ENCODE measurements at regions not wholly inside any gene's neighbourhood (a gene's known extent, or its start where the extent isn't known, plus 50 kb on each side); places are given as distances from the start of the nearest gene placed in this dataset.

DNA sequence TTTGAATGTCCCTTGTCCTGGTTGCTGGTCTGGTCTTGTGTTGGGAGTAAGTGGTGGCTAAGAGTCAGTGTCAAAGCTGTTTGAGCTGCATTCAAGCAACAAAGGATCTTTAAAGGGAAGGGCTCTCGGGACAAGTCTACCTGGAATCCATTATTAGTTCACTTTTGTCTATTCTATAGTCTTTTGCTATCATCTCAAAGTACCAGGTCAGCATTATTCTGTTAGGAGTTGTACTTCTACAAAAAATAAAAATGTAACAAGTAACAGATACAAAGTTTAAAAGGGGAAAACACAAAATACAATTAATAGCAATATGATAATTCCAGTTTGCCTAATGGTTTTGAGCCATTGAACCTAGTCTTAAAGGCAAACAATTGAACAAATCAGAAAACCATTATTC, 317.9 kb downstream of the ZNF516 start:
- no peak overlapping the region for H3K4me3 ChIP-seq (replicated peaks; ENCODE audit: insufficient read depth, low read length)
- TF ChIP-seq CTCF (IDR thresholded peaks at IDR 0.05; ENCODE audit: insufficient read depth, low read length) (no peak), POLR2AphosphoS5 (IDR thresholded peaks at IDR 0.05; ENCODE audit: low read depth) (no peak), GABPA (IDR thresholded peaks at IDR 0.05; ENCODE audit: low read depth) (no peak), SPI1 (IDR thresholded peaks at IDR 0.05; ENCODE audit: borderline replicate concordance, low read depth) (no peak)
- TF ChIP-seq, protein P1, sequence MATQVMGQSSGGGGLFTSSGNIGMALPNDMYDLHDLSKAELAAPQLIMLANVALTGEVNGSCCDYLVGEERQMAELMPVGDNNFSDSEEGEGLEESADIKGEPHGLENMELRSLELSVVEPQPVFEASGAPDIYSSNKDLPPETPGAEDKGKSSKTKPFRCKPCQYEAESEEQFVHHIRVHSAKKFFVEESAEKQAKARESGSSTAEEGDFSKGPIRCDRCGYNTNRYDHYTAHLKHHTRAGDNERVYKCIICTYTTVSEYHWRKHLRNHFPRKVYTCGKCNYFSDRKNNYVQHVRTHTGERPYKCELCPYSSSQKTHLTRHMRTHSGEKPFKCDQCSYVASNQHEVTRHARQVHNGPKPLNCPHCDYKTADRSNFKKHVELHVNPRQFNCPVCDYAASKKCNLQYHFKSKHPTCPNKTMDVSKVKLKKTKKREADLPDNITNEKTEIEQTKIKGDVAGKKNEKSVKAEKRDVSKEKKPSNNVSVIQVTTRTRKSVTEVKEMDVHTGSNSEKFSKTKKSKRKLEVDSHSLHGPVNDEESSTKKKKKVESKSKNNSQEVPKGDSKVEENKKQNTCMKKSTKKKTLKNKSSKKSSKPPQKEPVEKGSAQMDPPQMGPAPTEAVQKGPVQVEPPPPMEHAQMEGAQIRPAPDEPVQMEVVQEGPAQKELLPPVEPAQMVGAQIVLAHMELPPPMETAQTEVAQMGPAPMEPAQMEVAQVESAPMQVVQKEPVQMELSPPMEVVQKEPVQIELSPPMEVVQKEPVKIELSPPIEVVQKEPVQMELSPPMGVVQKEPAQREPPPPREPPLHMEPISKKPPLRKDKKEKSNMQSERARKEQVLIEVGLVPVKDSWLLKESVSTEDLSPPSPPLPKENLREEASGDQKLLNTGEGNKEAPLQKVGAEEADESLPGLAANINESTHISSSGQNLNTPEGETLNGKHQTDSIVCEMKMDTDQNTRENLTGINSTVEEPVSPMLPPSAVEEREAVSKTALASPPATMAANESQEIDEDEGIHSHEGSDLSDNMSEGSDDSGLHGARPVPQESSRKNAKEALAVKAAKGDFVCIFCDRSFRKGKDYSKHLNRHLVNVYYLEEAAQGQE (IDR thresholded peaks at IDR 0.05; ENCODE audit: insufficient replicate concordance, low read depth), result no peak
- no peaks in the 10 kb centered on the region for H3K27me3 ChIP-seq (ENCODE audit: insufficient read depth, poor library complexity, severe bottlenecking)

DNA sequence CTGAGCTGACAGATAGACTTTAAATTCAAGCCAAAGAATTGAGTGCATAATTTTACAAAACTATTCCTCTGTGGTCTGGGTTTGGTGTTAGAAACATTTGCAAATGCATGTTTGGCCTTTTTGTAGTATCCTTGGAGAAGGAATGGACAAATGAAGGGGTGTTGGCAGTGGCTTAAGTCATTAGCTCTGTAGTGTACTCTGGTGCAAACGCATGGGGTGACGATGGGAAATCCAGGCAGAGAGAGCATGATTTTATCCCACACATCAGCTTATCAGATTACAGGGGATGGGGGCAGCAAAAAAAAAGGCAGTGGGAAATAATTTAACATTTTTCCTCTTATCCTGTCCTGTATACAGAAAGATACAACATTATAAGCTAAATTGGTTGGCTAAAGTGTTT, 320.6 kb downstream of the ZNF516 start:
- no peak for TF ChIP-seq POLR2AphosphoS5 (IDR thresholded peaks at IDR 0.05; ENCODE audit: low read depth)
- TF ChIP-seq CTCF (IDR thresholded peaks at IDR 0.05; ENCODE audit: insufficient read depth, low read length), result no peak
- TF ChIP-seq SPI1 (IDR thresholded peaks at IDR 0.05; ENCODE audit: borderline replicate concordance, low read depth), result no peak
- no peak for TF ChIP-seq GABPA (IDR thresholded peaks at IDR 0.05; ENCODE audit: low read depth)
- TF ChIP-seq, protein P1 (IDR thresholded peaks at IDR 0.05; ENCODE audit: insufficient replicate concordance, low read depth), result no peak

More for the DNA sequence above, 317.9 kb downstream of the ZNF516 start:
- no peak for DNase-seq (ENCODE audit: low read depth in 1 of 2, low spot score in 1 of 2)
- H3K27ac ChIP-seq (replicated peaks), result no peak overlapping the region

GRCh38 chr18:76169733-76170132, 325.3 kb downstream of the ZNF516 start:
- TF ChIP-seq, protein P1 (IDR thresholded peaks at IDR 0.05; ENCODE audit: insufficient replicate concordance, low read depth), result no peak
- peak; percentile 62 for TF ChIP-seq SPI1 (IDR thresholded peaks at IDR 0.05; ENCODE audit: borderline replicate concordance, low read depth)
- DNase-seq (ENCODE audit: low read depth in 1 of 2, low spot score in 1 of 2), result peak in 1 of 2 experiments; percentile 20
- Histone ChIP-seq H3K27ac (replicated peaks) (no peak overlapping the region), H3K4me3 (replicated peaks; ENCODE audit: insufficient read depth, low read length) (no peak overlapping the region), H3K27me3 (ENCODE audit: insufficient read depth, poor library complexity, severe bottlenecking) (peaks cover 10% of the 10 kb centered on the region)

More for the DNA sequence above, 320.6 kb downstream of the ZNF516 start:
- H3K27me3 ChIP-seq (ENCODE audit: insufficient read depth, poor library complexity, severe bottlenecking), result peaks cover 8% of the 10 kb centered on the region
- no peak overlapping the region for H3K4me3 ChIP-seq (replicated peaks; ENCODE audit: insufficient read depth, low read length)
- H3K27ac ChIP-seq (replicated peaks), result no peak overlapping the region
- no peak for DNase-seq (ENCODE audit: low read depth in 1 of 2, low spot score in 1 of 2)

Measured in HL-60 (cell line).